ENCODE measurements at regions not wholly inside any gene's neighbourhood (a gene's known extent, or its start where the extent isn't known, plus 50 kb on each side); places are given as distances from the start of the nearest gene placed in this dataset.
"Not testable (repeated sequence)": the region's sequence is repeated elsewhere in the genome, so short reads cannot be mapped to it uniquely, and the experiment has no call there.

DNA sequence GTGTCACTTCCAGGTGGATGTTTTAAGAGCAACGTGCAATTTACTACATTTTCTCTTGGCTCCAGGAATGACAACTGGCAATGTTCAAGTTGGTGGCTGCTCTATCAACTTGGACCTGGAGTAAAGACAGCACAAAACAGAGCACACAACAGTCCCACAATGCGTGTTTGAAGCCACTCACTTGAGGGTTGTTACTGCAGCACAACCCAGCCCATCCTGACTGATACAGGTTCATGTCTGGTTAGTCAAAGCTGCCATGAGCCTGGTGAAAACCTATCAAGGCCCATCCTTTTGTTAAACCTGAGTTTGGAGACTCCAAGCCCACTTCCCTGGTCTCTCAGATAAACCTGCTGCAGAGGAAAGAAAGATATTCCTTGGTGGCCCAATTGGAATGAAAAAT, 81.1 kb upstream of the LARP1 start:
- DNase-seq (ENCODE audit: low spot score): no peak
- TF ChIP-seq, protein P1, sequence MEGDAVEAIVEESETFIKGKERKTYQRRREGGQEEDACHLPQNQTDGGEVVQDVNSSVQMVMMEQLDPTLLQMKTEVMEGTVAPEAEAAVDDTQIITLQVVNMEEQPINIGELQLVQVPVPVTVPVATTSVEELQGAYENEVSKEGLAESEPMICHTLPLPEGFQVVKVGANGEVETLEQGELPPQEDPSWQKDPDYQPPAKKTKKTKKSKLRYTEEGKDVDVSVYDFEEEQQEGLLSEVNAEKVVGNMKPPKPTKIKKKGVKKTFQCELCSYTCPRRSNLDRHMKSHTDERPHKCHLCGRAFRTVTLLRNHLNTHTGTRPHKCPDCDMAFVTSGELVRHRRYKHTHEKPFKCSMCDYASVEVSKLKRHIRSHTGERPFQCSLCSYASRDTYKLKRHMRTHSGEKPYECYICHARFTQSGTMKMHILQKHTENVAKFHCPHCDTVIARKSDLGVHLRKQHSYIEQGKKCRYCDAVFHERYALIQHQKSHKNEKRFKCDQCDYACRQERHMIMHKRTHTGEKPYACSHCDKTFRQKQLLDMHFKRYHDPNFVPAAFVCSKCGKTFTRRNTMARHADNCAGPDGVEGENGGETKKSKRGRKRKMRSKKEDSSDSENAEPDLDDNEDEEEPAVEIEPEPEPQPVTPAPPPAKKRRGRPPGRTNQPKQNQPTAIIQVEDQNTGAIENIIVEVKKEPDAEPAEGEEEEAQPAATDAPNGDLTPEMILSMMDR (IDR thresholded peaks at IDR 0.05; ENCODE audit: extremely low read depth, insufficient read depth, missing control alignments): no peak
- in situ Hi-C loops (cut with MboI; ENCODE audit: low pct_unique_long_range_greater_than_20kb, low sequenced_read_pairs, unreplicated experiment): no loop called here

DNA sequence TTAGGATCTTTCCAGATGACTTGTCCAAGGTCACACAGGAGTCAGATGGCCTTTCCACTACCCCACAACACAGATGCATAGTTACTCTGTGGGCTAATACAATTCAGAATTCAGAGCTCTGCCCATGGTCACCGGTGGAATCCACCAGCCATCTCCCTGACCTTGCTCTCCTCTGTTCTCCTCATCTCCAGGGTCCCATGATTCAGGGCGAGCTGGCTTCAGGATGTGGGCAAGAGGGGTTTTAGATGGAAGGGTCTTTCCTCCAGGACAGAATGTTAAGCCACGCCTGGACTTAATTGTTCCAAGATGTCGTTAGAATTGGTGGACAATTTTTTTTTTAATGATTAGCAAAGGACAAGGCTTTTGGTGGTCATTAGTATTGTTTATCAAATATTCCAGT, 81.7 kb upstream of the LARP1 start:
- TF ChIP-seq, protein P1 (IDR thresholded peaks at IDR 0.05; ENCODE audit: extremely low read depth, insufficient read depth, missing control alignments): no peak
- DNase-seq (ENCODE audit: low spot score): no peak
- in situ Hi-C loops (cut with MboI; ENCODE audit: low pct_unique_long_range_greater_than_20kb, low sequenced_read_pairs, unreplicated experiment): no loop called here

DNA sequence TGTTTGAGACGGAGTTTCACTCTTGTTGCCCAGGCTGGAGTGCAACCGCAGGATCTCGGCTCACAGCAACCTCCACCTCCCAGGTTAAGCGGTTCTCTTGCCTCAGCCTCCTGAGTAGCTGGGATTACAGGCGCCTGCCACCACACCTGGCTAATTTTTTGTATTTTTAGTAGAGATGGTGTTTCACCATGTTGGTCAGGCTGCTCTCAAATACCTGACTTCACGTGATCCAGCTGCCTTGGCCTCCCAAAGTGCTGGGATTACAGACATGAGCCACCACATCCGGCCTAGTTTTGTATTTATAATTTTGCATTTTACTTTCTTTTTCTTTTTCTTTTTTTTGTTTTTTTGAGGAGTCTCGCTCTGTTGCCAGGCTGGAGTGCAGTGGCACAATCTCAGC, 85.3 kb upstream of the LARP1 start:
- DNase-seq (ENCODE audit: low spot score); in situ Hi-C loops (cut with MboI; ENCODE audit: low pct_unique_long_range_greater_than_20kb, low sequenced_read_pairs, unreplicated experiment): not testable (repeated sequence)

DNA sequence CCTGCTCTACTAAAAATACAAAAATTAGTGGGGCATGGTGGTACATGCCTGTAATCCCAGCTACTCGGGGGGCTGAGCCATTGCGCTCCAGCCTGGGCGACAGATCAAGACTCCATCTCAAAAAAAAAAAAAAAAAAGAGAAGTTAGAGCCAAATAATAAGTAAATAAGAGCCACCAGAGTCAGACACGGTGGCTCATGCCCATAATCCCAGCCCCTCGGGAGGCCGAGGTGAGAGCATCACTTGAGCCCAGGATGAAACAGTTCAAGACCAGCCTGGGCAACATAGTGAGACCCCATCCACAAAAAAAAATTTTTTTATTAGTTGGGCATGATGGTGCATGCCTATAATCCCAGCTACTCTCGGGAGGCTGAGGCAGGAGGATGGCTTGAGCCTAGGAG, 85.8 kb upstream of the LARP1 start:
- in situ Hi-C loops (cut with MboI; ENCODE audit: low pct_unique_long_range_greater_than_20kb, low sequenced_read_pairs, unreplicated experiment): no loop called here
- TF ChIP-seq, protein P1 (IDR thresholded peaks at IDR 0.05; ENCODE audit: extremely low read depth, insufficient read depth, missing control alignments): no peak
- DNase-seq (ENCODE audit: low spot score): no peak

DNA sequence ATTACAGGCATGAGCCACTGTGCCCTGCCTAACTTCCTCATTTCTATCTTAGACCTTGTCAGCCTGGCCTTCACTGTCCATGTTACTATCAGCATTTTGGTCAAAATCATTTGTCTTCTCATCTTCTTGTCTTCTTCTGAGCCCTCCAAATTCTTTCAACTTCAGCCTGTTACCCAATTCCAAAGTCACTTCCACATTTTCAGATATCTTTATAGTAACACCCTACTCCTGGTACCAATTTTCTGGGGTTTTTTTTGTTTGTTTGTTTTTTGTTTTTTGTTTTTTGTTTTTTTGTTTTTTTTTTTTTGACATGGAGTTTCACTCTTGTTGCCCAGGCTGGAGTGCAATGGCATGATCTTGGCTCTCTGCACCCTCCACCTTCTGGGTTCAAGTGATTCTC, 90.3 kb upstream of the LARP1 start:
- TF ChIP-seq, protein P1 (IDR thresholded peaks at IDR 0.05; ENCODE audit: extremely low read depth, insufficient read depth, missing control alignments): no peak
- no peak for DNase-seq (ENCODE audit: low spot score)
- in situ Hi-C loops (cut with MboI; ENCODE audit: low pct_unique_long_range_greater_than_20kb, low sequenced_read_pairs, unreplicated experiment): no loop called here

DNA sequence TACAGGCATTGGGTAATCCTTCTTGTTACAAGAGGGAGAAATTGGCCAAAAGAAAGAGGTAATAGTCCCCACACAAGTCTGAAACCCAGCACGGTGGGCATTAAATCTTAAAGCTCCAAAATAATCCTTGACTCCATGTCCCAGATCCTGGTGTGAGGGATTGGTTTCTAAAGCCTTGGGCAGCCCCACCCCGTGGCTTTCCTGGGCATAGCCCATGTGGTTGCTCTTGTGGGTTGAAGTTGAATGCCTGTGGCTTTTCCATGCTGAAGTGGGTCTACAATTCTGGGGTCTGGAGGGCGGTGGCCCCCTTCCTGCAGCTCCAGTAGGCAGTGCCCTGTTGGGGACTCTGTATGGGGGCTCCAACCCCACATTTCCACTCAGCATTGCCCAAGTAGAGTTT, 91.8 kb upstream of the LARP1 start:
- no peak for DNase-seq (ENCODE audit: low spot score)
- TF ChIP-seq, protein P1 (IDR thresholded peaks at IDR 0.05; ENCODE audit: extremely low read depth, insufficient read depth, missing control alignments): no peak
- in situ Hi-C loops (cut with MboI; ENCODE audit: low pct_unique_long_range_greater_than_20kb, low sequenced_read_pairs, unreplicated experiment): no loop called here

DNA sequence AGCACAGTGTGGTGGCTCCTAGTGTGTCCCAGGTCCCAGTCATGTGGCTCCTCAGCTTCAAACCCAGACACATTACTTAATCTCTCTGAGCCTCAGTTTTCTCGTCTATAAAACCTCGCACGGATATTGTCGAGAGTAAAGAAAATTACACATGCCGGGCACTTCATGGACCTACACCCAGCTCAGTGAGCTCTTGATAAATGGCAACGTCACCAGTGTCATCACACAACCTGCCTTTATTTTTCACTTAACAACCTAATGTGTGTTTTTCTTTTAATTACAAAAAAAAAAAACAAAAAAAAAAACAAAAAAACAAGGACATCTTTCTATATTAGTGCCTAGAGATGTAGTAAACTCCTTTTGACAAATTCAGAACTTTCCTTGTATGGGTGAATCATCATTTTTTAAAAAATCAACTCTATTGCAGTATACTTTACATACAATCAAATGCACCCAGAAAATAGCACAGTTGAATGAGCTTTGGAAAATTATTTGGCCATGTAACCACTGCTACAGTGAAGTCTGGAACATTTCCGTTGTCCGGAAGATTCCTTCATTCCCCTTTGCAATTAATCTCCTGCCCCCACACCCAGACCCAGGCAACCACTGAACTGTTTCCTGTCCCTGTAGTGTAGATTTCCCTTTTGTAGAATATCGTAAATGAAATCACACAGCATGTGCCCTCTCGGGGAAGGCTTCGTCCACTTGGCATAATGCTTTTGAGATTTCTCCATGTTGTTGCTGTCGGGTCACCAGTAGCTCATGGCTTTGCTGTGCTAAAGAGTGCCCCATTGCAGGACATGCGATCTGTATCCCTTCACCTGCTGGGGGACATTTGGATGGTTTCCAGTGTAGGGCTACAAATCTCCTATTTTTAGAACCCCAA, 100.4 kb upstream of the LARP1 start:
- TF ChIP-seq, protein P1 (IDR thresholded peaks at IDR 0.05; ENCODE audit: extremely low read depth, insufficient read depth, missing control alignments): no peak
- DNase-seq (ENCODE audit: low spot score): no peak
- in situ Hi-C loops (cut with MboI; ENCODE audit: low pct_unique_long_range_greater_than_20kb, low sequenced_read_pairs, unreplicated experiment): loop anchor here (10.0 kb wide), 1 partner anchor 160 kb away; no protein-coding TSS in a partner anchor

Data from GM13977 (cell line).